HCT116 (cell line): ENCODE measurements at regions not wholly inside any gene's neighbourhood (a gene's known extent, or its start where the extent isn't known, plus 50 kb on each side); places are given as distances from the start of the nearest gene placed in this dataset.

ENCODE experiments used
- ATAC-seq: fragments of 200-7000 bp; cut with Tn5 transposase; 2 replicates; pipeline ENCODE4 v1.9.1; 2020; ENCODE audit warnings: mild to moderate bottlenecking, moderate library complexity
- BruUV-seq: library from RNA; stranded (reverse); fragments of 400-500 nt; replicated peaks from 2 replicates; lab custom pipeline; 2021; lab: Mats Ljungman, UMichigan
- CTCF ChIA-PET: fragments of 300-600 bp; sonication (Branson Sonifier 250); formaldehyde crosslinking; loops from one replicate; lab custom pipeline; 2021; ENCODE audit warnings: antibody characterized with exemption; lab: Charles Lee
- POLR2A ChIA-PET: fragments of 300-600, 350-600 bp; sonication (Branson Sonifier 250); formaldehyde crosslinking; loops from one replicate; lab custom pipeline; 2021; ENCODE audit warnings: antibody characterized with exemption; lab: Charles Lee
- RAD21 ChIA-PET, 2 experiments: fragments of 300-600 bp; sonication (Branson Sonifier 250); formaldehyde crosslinking; loops; one replicate each; lab custom pipeline; 2023; ENCODE audit warnings: low total read pairs in 2 of 2; ENCODE audit not compliant: uncharacterized antibody in 2 of 2, unreplicated experiment in 2 of 2, low non-redundant PET in 1 of 2; lab: Charles Lee
- DNase-seq: peaks from one replicate; pipeline ENCODE4 v3.0.0-alpha.2; 2010; ENCODE audit warnings: low read depth, low spot score
- H2AFZ ChIP-seq: fragments of 200-600 bp; shearing (Covaris generic), sonication (generic); 2 replicates; pipeline ENCODE4 v1.6.1; 2017; ENCODE audit warnings: low read depth, mixed run types, mixed read lengths, antibody characterized with exemption, low read length; ENCODE audit not compliant: poor library complexity, severe bottlenecking
- H3K27ac ChIP-seq: 2 replicates; pipeline ENCODE4 v1.5.1; 2012; ENCODE audit warnings: low read depth, low read length
- H3K27me3 ChIP-seq: fragments of 200-600 bp; sonication (generic); 2 replicates; pipeline ENCODE4 v1.6.1; 2016; ENCODE audit warnings: mixed run types, low read length, mixed read lengths; ENCODE audit not compliant: insufficient read depth
- H3K36me3 ChIP-seq, 2 experiments: fragments of 200-500 bp in 1 of 2; fragments of 200-600 bp in 1 of 2; sonication (Bioruptor generic) in 1 of 2; sonication (generic) in 1 of 2; 2 replicates each; pipeline versions ENCODE4 v1.5.1 to v1.6.1; 2014 to 2016; ENCODE audit warnings: low read length in 2 of 2, inconsistent platforms in 1 of 2, mixed read lengths in 1 of 2, mixed run types in 1 of 2; ENCODE audit not compliant: insufficient read depth in 2 of 2, control insufficient read depth in 1 of 2
- H3K4me1 ChIP-seq, 2 experiments: fragments of 200-600 bp in 1 of 2; sonication (generic) in 1 of 2; 2 replicates each; pipeline versions ENCODE4 v1.5.1 to v1.6.1; 2012 to 2017; ENCODE audit warnings: low read length in 2 of 2, inconsistent platforms in 1 of 2, mild to moderate bottlenecking in 1 of 2, mixed read lengths in 1 of 2, mixed run types in 1 of 2, moderate library complexity in 1 of 2; ENCODE audit not compliant: insufficient read depth in 2 of 2, control insufficient read depth in 1 of 2
- H3K4me2 ChIP-seq: fragments of 200-600 bp; sonication (generic); 2 replicates; pipeline ENCODE4 v1.6.1; 2017; ENCODE audit warnings: mixed run types, low read length, mixed read lengths
- H3K4me3 ChIP-seq, 2 experiments: fragments of 200-600 bp in 1 of 2; sonication (generic) in 1 of 2; replicated peaks in 1 of 2; 2 replicates each; pipeline ENCODE4 v1.5.1; 2011 to 2016; ENCODE audit warnings: low read length in 2 of 2, control low read depth in 1 of 2, low read depth in 1 of 2, mild to moderate bottlenecking in 1 of 2, mixed read lengths in 1 of 2, mixed run types in 1 of 2
- H3K79me2 ChIP-seq: fragments of 200-600 bp; sonication (generic); 2 replicates; pipeline ENCODE4 v1.6.1; 2017; ENCODE audit warnings: mild to moderate bottlenecking, mixed run types, low read length, moderate library complexity, mixed read lengths; ENCODE audit not compliant: insufficient read depth
- H3K9ac ChIP-seq: fragments of 200-600 bp; sonication (generic); 2 replicates; pipeline ENCODE4 v1.6.1; 2016; ENCODE audit warnings: low read length, mixed read lengths
- H3K9me2 ChIP-seq: fragments of 200-600 bp; sonication (generic), shearing (Covaris generic); 2 replicates; pipeline ENCODE4 v1.6.1; 2017; ENCODE audit warnings: mixed run types, mild to moderate bottlenecking, moderate library complexity; ENCODE audit not compliant: insufficient read depth
- H3K9me3 ChIP-seq, 2 experiments: fragments of 200-500 bp in 1 of 2; fragments of 200-600 bp in 1 of 2; sonication (Bioruptor generic) in 1 of 2; sonication (generic) in 1 of 2; 2 replicates each; pipeline ENCODE4 v1.6.1; 2014 to 2017; ENCODE audit warnings: low read length in 2 of 2, mixed read lengths in 2 of 2, inconsistent platforms in 1 of 2, low read depth in 1 of 2, mild to moderate bottlenecking in 1 of 2, mixed run types in 1 of 2, moderate library complexity in 1 of 2; ENCODE audit not compliant: control insufficient read depth in 1 of 2, insufficient read depth in 1 of 2
- H4K20me1 ChIP-seq: fragments of 200-600 bp; sonication (generic), shearing (Covaris generic); 2 replicates; pipeline ENCODE4 v1.6.1; 2017; ENCODE audit warnings: mixed run types, mild to moderate bottlenecking, moderate library complexity; ENCODE audit not compliant: insufficient read depth
- CEBPB ChIP-seq: IDR thresholded peaks from 2 replicates; pipeline ENCODE4 v1.6.1; 2012; ENCODE audit warnings: low read depth
- ELF1 ChIP-seq: IDR thresholded peaks from 2 replicates; pipeline ENCODE4 v1.6.1; 2012; ENCODE audit warnings: low read depth, borderline replicate concordance
- EZH2 ChIP-seq: fragments of 200-600 bp; sonication (generic); IDR thresholded peaks from 2 replicates; pipeline ENCODE4 v1.6.1; 2017; ENCODE audit warnings: antibody characterized with exemption, mixed run types
- FOSL1 ChIP-seq: IDR thresholded peaks from 2 replicates; pipeline ENCODE4 v1.6.1; 2012; ENCODE audit warnings: low read depth
- JUND ChIP-seq: IDR thresholded peaks from 2 replicates; pipeline ENCODE4 v1.6.1; 2012
- POLR2AphosphoS5 ChIP-seq: IDR thresholded peaks from 2 replicates; pipeline ENCODE4 v1.6.1; 2011; ENCODE audit warnings: mild to moderate bottlenecking, low read depth, low read length, moderate library complexity
- RAD21 ChIP-seq: IDR thresholded peaks from 2 replicates; pipeline ENCODE4 v1.6.1; 2012; ENCODE audit warnings: low read depth, mild to moderate bottlenecking
- SIN3A ChIP-seq: IDR thresholded peaks from 2 replicates; pipeline ENCODE4 v1.6.1; 2012; ENCODE audit warnings: low read depth
- SP1 ChIP-seq: IDR thresholded peaks from 2 replicates; pipeline ENCODE4 v1.6.1; 2012; ENCODE audit warnings: low read depth
- SRF ChIP-seq: IDR thresholded peaks from 2 replicates; pipeline ENCODE4 v1.6.1; 2012; ENCODE audit warnings: low read depth
- YY1 ChIP-seq: IDR thresholded peaks from 2 replicates; pipeline ENCODE4 v1.6.1; 2011; ENCODE audit warnings: low read length, low read depth, moderate library complexity, mild to moderate bottlenecking; ENCODE audit not compliant: insufficient replicate concordance; ENCODE audit errors: extremely low read depth
- ZNF274 ChIP-seq: fragments of 200-500 bp; sonication (Bioruptor generic); IDR thresholded peaks from 2 replicates; pipeline ENCODE4 v1.6.1; 2014; ENCODE audit warnings: mild to moderate bottlenecking, low read depth, low read length, inconsistent platforms
- intact Hi-C: fragments of 100-400 bp; cut with micrococcal nuclease; formaldehyde crosslinking; loops from 2 replicates; pipeline ENCODE4 v1.10.0; 2022
- TF ChIP-seq, protein P1 (sequence below): IDR thresholded peaks from 2 replicates; pipeline ENCODE4 v1.6.1; 2012; ENCODE audit warnings: low read depth
- TF ChIP-seq, protein P2 (sequence below), 3 experiments: fragments of 200-600 bp in 1 of 3; sonication (generic) in 1 of 3; IDR thresholded peaks in 2 of 3; conservative IDR thresholded peaks in 1 of 3; 2 replicates each; pipeline ENCODE4 v1.5.1; 2012 to 2017; ENCODE audit warnings: low read depth in 2 of 3, low read length in 2 of 3, antibody characterized with exemption in 1 of 3, borderline replicate concordance in 1 of 3, control low read depth in 1 of 3, mild to moderate bottlenecking in 1 of 3, mixed read lengths in 1 of 3, mixed run types in 1 of 3, moderate library complexity in 1 of 3; ENCODE audit not compliant: insufficient read depth in 1 of 3
- TF ChIP-seq, protein P3 (sequence below): IDR thresholded peaks from 2 replicates; pipeline ENCODE4 v1.6.1; 2012

DNA sequence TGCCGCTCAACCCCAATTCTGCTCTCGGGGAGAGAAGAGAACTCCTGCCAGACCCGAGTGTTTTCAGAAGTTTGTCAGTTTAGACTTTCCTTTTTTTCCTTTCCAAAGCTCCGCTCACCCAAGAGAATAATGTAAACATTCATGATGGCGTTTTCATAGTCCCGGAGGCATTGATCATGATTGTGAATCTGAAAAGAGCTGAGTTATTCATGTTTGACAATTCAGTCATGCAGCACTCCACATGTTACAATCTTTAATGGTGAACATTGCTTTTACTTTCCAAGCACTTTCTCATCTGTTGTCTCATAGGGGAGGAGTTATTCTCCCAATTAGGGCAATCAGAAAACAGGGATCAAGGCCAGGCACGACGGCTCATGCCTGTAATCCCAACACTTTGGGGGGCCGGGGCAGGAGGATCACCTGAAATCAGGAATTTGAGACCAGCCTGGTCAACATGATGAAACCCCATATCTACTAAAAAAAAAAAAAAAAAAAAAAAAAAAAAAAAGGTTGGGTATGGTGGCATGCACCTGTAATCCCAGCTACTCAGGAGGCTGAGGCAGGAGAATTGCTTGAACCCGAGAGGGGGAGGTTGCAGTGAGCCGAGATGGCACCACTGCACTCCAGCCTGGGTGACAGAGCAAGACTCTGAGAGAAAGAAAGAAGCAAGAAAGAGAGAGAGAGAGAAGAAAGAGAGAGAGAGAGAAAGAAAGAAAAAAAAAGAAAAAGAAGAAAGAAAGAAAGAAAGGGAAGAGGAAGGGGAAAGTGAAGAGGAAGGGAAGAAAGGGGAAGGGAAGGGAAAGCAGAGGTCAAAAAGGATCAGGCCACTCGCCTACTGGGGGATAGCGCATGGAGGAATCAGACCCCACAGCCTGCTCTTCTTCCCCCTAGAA, 70.0 kb upstream of the TNRC6C start:
- CTCF ChIA-PET = no interaction called here
- no peak overlapping the region for H2AFZ ChIP-seq
- POLR2A ChIA-PET = no interaction called here

More for the DNA sequence above, 70.0 kb upstream of the TNRC6C start:
- Histone ChIP-seq H3K9ac (no peak overlapping the region), H4K20me1 (no peaks in the 10 kb centered on the region), H3K27ac (no peak overlapping the region), H3K27me3 (peaks cover 37% of the 10 kb centered on the region), H3K36me3 (no peaks in the 10 kb centered on the region), H3K4me1 (peaks cover 0 to 11% of the 10 kb centered on the region in 2 experiments; a peak in 1 of 4 replicates), H3K4me3 (no peak overlapping the region), H3K79me2 (no peaks in the 10 kb centered on the region), H3K9me3 (no peaks in the 10 kb centered on the region), H3K4me2 (no peak overlapping the region), H3K9me2 (no peaks in the 10 kb centered on the region)
- TF ChIP-seq ZNF274 = no peak
- no peak for TF ChIP-seq RAD21
- TF ChIP-seq, protein P1, sequence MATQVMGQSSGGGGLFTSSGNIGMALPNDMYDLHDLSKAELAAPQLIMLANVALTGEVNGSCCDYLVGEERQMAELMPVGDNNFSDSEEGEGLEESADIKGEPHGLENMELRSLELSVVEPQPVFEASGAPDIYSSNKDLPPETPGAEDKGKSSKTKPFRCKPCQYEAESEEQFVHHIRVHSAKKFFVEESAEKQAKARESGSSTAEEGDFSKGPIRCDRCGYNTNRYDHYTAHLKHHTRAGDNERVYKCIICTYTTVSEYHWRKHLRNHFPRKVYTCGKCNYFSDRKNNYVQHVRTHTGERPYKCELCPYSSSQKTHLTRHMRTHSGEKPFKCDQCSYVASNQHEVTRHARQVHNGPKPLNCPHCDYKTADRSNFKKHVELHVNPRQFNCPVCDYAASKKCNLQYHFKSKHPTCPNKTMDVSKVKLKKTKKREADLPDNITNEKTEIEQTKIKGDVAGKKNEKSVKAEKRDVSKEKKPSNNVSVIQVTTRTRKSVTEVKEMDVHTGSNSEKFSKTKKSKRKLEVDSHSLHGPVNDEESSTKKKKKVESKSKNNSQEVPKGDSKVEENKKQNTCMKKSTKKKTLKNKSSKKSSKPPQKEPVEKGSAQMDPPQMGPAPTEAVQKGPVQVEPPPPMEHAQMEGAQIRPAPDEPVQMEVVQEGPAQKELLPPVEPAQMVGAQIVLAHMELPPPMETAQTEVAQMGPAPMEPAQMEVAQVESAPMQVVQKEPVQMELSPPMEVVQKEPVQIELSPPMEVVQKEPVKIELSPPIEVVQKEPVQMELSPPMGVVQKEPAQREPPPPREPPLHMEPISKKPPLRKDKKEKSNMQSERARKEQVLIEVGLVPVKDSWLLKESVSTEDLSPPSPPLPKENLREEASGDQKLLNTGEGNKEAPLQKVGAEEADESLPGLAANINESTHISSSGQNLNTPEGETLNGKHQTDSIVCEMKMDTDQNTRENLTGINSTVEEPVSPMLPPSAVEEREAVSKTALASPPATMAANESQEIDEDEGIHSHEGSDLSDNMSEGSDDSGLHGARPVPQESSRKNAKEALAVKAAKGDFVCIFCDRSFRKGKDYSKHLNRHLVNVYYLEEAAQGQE = no peak
- TF ChIP-seq SP1 = no peak
- TF ChIP-seq, protein P2, sequence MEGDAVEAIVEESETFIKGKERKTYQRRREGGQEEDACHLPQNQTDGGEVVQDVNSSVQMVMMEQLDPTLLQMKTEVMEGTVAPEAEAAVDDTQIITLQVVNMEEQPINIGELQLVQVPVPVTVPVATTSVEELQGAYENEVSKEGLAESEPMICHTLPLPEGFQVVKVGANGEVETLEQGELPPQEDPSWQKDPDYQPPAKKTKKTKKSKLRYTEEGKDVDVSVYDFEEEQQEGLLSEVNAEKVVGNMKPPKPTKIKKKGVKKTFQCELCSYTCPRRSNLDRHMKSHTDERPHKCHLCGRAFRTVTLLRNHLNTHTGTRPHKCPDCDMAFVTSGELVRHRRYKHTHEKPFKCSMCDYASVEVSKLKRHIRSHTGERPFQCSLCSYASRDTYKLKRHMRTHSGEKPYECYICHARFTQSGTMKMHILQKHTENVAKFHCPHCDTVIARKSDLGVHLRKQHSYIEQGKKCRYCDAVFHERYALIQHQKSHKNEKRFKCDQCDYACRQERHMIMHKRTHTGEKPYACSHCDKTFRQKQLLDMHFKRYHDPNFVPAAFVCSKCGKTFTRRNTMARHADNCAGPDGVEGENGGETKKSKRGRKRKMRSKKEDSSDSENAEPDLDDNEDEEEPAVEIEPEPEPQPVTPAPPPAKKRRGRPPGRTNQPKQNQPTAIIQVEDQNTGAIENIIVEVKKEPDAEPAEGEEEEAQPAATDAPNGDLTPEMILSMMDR (IDR thresholded peaks at IDR 0.05 in 2 of 3, conservative IDR thresholded peaks at IDR 0.05 in 1 of 3; ENCODE audit: borderline replicate concordance in 1 of 3, insufficient read depth in 1 of 3, low read depth in 2 of 3, low read length in 2 of 3) = no peak
- no peak for TF ChIP-seq JUND
- TF ChIP-seq CEBPB = no peak
- no peak for TF ChIP-seq FOSL1
- TF ChIP-seq, protein P3, sequence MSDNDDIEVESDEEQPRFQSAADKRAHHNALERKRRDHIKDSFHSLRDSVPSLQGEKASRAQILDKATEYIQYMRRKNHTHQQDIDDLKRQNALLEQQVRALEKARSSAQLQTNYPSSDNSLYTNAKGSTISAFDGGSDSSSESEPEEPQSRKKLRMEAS = no peak
- TF ChIP-seq YY1 = no peak
- no peak for TF ChIP-seq SRF
- no peak for TF ChIP-seq SIN3A
- TF ChIP-seq EZH2 = no peak
- no peak for TF ChIP-seq ELF1
- TF ChIP-seq POLR2AphosphoS5 = no peak
- no peak for DNase-seq
- no TSS peak for BruUV-seq
- ATAC-seq = no peak
- intact Hi-C loops = no loop called here
- RAD21 ChIA-PET = no interaction called here
